Left renal cortex interstitium (tissue), 4 donors: ENCODE measurements at regions not wholly inside any gene's neighbourhood (a gene's known extent, or its start where the extent isn't known, plus 50 kb on each side); places are given as distances from the start of the nearest gene placed in this dataset.

ENCODE experiments used
- DNase-seq, 4 donors: peaks; one replicate each; pipeline ENCODE4 v3.0.0-alpha.2; 2013; ENCODE audit warnings: low read depth in 4 of 4, low spot score in 2 of 4, missing footprints in 1 of 4

- no peak for DNase-seq
Measured at GRCh38 chr10:31140716-31141115, 109.1 kb upstream of the ZNF438 start.

GRCh38 chr10:31142026-31142425 is 110.4 kb upstream of the ZNF438 start:
- no peak for DNase-seq

GRCh38 chr10:31143331-31143935 is 111.8 kb upstream of the ZNF438 start:
- no peak for DNase-seq

GRCh38 chr10:31145986-31146385 is 114.3 kb upstream of the ZNF438 start:
- no peak for DNase-seq

- no peak for DNase-seq
Measured at GRCh38 chr10:31146491-31147209, 115.0 kb upstream of the ZNF438 start.

- DNase-seq, result no peak
Measured at GRCh38 chr10:31147210-31147608, 115.5 kb upstream of the ZNF438 start.

- DNase-seq, result no peak
Measured at GRCh38 chr10:31148951-31149350, 117.3 kb upstream of the ZNF438 start.

- DNase-seq, result no peak
Measured at GRCh38 chr10:31149835-31150512, 118.3 kb upstream of the ZNF438 start.

- no peak for DNase-seq
Measured at GRCh38 chr10:31151301-31151700, 119.6 kb upstream of the ZNF438 start.

GRCh38 chr10:31152421-31153135 is 120.9 kb upstream of the ZNF438 start:
- no peak for DNase-seq

GRCh38 chr10:31153161-31153560 is 121.5 kb upstream of the ZNF438 start:
- DNase-seq, result no peak

GRCh38 chr10:31153692-31154091 is 122.0 kb upstream of the ZNF438 start:
- DNase-seq, result no peak

GRCh38 chr10:31154996-31155395 is 123.3 kb upstream of the ZNF438 start:
- DNase-seq, result no peak

GRCh38 chr10:31157123-31158010 is 125.7 kb upstream of the ZNF438 start:
- DNase-seq, result no peak

GRCh38 chr10:31158011-31158658 is 126.5 kb upstream of the ZNF438 start:
- DNase-seq, result no peak

GRCh38 chr10:31166606-31167005 is 134.9 kb upstream of the ZNF438 start:
- no peak for DNase-seq

- DNase-seq, result no peak
Measured at GRCh38 chr10:31170636-31171035, 139.0 kb upstream of the ZNF438 start.

- DNase-seq, result no peak
Measured at GRCh38 chr10:31171402-31172083, 139.9 kb upstream of the ZNF438 start.

- DNase-seq, result no peak
Measured at GRCh38 chr10:31172925-31173324, 141.3 kb upstream of the ZNF438 start.
